ENCODE measurements at regions not wholly inside any gene's neighbourhood (a gene's known extent, or its start where the extent isn't known, plus 50 kb on each side); places are given as distances from the start of the nearest gene placed in this dataset.
"Not testable (repeated sequence)": the region's sequence is repeated elsewhere in the genome, so short reads cannot be mapped to it uniquely, and the experiment has no call there.

DNA sequence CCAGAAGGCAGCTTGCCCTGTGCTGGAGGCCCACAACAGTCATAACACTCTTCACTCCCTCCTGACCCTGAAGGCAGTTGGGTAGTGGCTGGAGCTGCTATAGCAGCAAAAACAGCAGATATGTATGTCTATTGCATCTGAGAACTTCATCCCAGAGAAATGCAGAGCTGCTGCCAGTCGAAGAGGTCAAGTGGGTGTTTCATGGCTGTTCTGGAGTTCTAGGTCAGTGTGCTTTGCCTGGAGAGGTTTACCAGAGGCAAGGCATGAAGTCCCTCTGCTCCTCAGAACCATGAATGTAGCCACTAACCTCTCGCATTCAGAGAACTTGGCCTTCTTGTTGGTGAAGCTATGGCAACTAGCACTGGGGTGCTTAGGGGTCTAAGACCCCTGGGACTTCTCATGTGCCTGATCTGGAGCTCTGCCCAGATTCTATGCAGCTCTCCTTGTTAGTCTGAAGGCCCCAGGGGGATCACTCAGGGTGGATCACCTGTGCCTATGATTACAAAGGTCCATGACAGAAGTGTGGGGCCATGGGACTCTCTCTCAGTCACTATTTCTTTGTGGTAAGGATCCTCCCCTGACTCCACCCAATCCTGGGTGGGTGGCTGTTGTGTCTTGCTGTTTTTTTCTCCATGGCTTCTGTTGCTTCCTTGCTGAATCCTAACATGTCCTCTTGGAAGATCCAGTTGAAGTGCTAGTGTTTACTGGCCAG, 637.7 kb upstream of the TPTE start:
- not testable (repeated sequence) for TF ChIP-seq POLR2A (IDR thresholded peaks at IDR 0.05; ENCODE audit: low read length); GATA1 (IDR thresholded peaks at IDR 0.05; ENCODE audit: low read depth, low read length)
